Fibroblast of mammary gland (primary cell): ENCODE measurements at regions not wholly inside any gene's neighbourhood (a gene's known extent, or its start where the extent isn't known, plus 50 kb on each side); places are given as distances from the start of the nearest gene placed in this dataset.

Experiments used
- DNase-seq: peaks from one replicate; pipeline ENCODE4 v3.0.0-alpha.2; 2010; ENCODE audit warnings: low read depth
- H3K4me3 ChIP-seq: 2 replicates; pipeline ENCODE4 v1.5.1; 2011; ENCODE audit warnings: low read depth, mild to moderate bottlenecking, low read length, moderate library complexity; ENCODE audit not compliant: control insufficient read depth
- TF ChIP-seq, protein P1 (sequence below): conservative IDR thresholded peaks from 2 replicates; pipeline ENCODE4 v1.5.1; 2011; ENCODE audit warnings: low read depth, low read length, inconsistent platforms; ENCODE audit not compliant: control insufficient read depth, insufficient read depth

DNA sequence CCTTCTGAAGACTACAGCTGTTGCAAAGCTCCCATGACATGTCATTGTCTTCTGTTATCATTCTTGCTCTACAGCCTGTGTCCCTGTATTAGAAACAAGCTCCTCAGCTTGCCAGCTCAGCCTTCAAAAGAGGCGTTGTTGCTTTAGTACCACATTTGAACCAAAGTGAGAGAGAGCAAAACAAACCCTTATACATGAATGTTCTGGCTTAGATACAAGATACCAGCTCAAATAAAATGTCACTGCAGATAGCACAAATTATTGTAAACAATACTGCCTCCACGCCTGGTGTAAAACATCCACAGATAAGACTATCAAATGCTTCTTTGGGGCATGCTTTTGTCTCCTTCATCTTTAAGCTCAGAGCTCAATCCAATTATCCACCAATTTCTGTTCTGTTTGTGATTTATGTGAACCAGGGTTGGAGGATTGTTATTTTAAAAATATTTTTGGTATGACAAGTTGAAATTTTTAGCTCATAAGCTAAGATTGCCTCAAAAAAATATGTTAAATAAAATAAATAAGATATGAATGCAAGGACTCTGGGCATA is 403.6 kb upstream of the CDIN1 start:
- TF ChIP-seq, protein P1, sequence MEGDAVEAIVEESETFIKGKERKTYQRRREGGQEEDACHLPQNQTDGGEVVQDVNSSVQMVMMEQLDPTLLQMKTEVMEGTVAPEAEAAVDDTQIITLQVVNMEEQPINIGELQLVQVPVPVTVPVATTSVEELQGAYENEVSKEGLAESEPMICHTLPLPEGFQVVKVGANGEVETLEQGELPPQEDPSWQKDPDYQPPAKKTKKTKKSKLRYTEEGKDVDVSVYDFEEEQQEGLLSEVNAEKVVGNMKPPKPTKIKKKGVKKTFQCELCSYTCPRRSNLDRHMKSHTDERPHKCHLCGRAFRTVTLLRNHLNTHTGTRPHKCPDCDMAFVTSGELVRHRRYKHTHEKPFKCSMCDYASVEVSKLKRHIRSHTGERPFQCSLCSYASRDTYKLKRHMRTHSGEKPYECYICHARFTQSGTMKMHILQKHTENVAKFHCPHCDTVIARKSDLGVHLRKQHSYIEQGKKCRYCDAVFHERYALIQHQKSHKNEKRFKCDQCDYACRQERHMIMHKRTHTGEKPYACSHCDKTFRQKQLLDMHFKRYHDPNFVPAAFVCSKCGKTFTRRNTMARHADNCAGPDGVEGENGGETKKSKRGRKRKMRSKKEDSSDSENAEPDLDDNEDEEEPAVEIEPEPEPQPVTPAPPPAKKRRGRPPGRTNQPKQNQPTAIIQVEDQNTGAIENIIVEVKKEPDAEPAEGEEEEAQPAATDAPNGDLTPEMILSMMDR = no peak
- H3K4me3 ChIP-seq = no peak overlapping the region
- DNase-seq = no peak

DNA sequence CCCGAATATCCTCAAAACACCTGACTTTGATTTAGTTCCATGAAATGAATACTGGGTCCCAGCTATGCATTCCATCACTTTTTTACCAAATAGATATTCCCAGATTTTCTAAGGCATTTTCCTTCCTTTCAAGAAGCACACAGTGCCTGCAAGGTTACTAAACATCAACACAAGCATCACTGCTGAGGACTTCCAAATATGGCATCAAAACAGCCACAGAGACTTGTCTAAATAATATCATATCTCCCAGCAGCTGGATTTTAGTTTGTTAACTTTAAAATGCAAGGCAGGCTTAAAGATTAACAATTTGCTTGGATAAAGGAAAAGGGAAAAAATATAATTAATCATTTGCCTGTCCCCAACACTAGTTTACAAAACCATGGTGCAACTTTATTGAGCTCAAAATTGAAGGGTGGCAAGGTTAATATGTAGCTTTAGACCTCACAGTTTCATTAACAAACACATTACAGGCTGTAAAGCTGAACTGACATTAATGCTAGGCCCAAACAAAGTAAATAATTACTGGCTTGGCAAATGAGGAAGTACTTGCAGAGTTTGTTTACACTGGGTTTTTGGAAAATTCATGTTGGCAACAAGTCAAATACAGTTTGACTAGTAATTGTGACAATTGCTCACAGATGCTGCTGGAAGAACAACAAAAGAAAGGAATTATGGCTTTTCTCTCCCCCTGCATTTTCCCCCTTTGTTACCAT is 401.7 kb upstream of the CDIN1 start:
- peak; percentile 47 for DNase-seq
- no peak overlapping the region for H3K4me3 ChIP-seq
- TF ChIP-seq, protein P1 = no peak

DNA sequence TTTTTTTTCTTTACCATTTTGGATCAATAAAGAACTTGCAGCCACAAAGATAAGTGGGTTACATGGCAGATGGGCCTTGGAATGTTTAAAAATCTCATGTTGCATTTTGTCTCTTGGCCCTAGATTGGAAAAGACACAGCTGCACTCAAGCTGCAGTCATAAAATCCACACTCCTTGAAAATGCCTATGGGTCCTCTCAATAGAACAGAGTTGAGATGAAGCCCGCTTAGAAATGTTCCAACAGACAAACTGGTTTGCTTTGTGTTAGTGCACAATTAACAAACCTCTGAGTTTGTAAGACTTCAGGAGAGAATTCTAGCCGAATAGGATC is 401.2 kb upstream of the CDIN1 start:
- TF ChIP-seq, protein P1 = no peak
- DNase-seq = no peak
- no peak overlapping the region for H3K4me3 ChIP-seq

- TF ChIP-seq, protein P1 = no peak
- DNase-seq = no peak
- H3K4me3 ChIP-seq = no peak overlapping the region
These were observed 396.2 kb upstream of the CDIN1 start for GRCh38 chr15:36183201-36183600.

DNA sequence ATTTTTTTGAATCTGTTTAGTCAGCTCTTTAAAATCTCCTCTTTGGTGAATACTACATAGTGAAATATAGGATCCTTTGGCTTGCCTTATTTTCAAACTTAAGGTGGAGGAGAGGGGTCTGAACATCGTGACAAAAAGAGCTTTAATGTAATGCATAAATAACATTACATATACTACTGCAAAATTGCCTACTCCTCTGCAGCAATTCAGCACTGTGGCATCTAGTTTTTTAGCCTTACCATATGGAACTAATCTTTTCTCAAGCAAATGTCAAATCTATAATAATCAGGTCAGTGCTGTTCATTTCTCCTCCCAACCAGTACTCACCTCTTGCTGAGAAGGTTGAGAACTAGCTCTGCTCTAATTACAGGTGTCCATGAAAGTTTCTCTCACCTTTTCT is 394.0 kb upstream of the CDIN1 start:
- DNase-seq = peak; percentile 11

GRCh38 chr15:36185845-36186244 is 393.6 kb upstream of the CDIN1 start:
- TF ChIP-seq, protein P1 = no peak
- no peak overlapping the region for H3K4me3 ChIP-seq
- DNase-seq = no peak

More for the DNA sequence above, 394.0 kb upstream of the CDIN1 start:
- H3K4me3 ChIP-seq = no peak overlapping the region
- TF ChIP-seq, protein P1 = no peak
